ENCODE measurements at regions not wholly inside any gene's neighbourhood (a gene's known extent, or its start where the extent isn't known, plus 50 kb on each side); places are given as distances from the start of the nearest gene placed in this dataset.

DNA sequence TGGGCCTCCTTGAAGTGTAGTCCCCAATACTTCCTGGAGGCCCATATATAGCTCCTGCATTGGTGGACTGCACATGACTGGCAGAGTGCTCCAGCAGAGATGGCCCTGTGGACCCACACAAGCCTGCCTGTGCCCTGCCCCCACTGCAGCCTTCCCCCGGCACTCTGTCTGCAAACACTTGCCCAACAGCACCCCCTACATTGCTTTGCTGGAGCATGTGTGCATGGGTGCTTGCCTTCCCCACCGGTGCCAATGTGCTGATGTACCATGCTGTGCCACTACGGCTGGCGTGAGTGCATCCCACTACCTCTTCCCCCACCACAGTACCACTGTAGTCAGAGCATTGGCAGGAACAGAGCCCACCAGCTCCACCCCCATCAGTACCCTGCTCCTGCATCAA, 563.6 kb upstream of the CTNND2 start:
- no peak for DNase-seq

- no peak for DNase-seq
Observed at GRCh38 chr5:12460493-12461261, 556.4 kb upstream of the CTNND2 start.

DNA sequence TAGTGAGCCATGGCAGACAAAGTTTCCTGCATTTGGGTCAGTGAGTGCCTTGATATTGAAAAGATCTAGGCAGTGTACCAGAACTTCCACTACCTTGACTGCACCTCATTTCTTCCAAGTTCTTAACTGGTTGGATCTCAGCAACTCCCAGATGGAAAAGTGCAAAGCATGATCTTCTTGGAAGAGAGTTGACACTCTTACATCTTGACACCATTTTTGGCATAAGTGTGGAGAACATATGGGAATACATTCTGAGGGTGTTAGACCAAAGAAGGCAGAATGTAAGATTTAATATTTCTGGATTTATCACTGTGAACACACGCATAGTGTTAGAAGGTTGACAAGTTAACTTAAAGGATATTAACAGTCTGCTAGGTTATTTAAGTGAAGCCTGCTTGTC, 555.1 kb upstream of the CTNND2 start:
- DNase-seq, result no peak

DNA sequence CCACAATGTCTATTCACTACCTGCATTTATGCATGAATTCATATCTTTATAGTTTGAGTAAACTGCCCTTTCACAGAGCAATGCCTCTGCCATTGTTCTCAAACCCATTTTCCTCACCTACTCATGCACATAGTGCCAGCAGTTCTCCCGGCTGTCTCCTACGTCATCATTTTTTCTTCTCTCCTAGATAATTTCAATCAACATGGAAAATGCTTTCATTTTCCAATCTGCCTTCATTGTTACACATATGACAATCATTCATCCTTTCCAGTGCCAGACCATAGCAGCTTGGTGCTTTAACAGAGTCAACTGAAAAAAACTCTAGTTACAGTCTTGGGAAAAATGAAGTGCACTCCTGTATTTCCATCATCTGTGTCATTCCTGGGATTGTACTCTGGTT, 514.8 kb upstream of the CTNND2 start:
- DNase-seq, result no peak

DNA sequence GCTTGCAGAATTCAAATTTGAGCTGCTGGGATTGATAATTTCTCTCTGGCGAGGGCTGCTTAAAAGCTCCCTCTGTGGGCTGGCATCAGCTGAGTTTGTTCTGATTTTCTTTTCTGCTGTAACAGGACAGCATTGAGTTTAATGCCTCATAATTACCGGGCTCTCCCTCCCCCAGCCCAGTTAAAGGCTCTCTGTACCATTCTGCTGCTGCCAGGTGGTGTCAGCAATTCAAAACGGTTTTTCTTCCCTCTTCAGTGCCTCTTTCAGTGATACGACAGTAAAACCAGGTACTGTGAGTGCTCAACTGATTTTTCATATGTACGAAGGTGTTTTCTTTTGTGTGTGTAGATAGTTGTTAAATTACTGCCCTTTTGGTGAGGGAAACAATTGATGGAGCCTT, 509.3 kb upstream of the CTNND2 start:
- no peak for DNase-seq

- no peak for DNase-seq
Observed at GRCh38 chr5:12413075-12413474, 508.8 kb upstream of the CTNND2 start.

DNA sequence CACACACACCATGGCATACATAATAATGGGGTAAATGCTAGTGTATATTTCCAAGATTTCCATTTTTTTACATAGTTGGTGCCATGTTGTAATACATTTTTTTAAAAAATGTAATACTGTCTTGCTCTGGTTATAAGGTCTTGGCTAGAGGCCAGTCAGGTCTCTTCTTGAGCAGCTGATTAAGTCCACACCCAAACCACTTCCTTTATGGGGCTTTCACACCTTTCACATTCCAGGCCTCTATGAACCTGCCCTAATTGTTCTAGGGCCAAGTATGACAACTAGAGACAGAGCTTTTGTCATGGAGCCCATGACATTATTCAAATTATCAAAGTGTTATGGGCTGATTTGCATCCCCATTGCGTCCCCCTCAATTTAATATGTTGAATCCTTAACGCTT, 495.6 kb upstream of the CTNND2 start:
- no peak for DNase-seq

DNA sequence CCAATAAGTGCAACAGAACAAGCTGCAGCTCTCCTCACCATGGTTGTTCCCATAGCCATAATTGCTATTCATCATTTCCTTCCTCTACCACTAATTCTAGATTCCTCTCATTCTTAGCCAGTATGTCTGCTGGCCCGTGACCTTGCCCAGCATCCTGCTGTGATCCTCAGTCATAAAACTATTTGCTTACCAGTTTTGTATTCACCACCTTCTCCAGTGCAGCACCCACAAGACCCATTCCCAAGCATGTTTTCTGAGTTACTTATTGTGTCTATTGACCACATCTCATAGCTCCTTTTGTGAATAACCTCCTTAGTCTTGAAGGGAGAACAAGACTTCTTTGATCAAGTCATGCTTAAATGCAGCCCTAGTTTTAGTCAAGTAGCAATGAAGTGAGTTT, 488.0 kb upstream of the CTNND2 start:
- DNase-seq, result no peak

DNA sequence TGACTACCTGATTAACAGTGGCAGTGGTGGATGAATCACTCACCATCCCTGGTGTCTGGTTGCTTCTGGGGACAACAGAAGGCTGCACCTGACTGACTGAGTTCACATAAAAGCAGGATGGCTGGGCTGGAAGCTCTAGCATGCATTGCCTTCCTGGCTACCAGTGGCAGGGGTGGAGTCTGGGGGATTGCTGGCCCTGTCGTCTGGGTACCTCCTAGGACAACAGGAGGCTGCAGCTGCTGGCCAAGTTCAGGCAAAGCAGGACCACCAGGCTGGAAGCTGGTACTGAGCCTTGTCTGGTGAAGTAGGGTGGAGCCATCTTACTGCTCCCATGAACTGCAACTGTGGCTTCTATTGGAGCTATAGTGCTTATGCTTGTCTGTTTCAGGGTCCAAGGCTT, 480.8 kb upstream of the CTNND2 start:
- no peak for DNase-seq

GRCh38 chr5:12384005-12384404, 479.8 kb upstream of the CTNND2 start:
- no peak for DNase-seq

DNA sequence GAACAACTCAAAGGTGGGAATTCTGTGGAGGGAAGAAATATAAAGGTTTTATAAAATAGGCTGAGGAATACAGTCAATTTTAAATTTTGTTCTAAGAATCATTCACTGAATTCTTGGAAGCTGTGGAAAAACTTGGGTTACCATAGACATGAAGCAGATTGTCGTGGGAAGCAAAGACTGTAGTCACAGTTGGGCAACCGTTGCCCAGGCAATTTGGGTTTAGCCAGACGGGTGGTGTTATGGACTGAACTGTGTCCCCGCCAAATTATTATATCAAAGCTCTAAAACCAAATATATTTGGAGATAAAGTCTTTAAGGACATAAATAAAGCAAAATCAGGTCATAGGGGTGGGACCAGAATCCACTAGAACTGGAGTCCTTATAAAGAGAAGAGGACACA, 463.7 kb upstream of the CTNND2 start:
- DNase-seq, result no peak

- no peak for DNase-seq
Observed at GRCh38 chr5:12360218-12360617, 456.0 kb upstream of the CTNND2 start.

DNA sequence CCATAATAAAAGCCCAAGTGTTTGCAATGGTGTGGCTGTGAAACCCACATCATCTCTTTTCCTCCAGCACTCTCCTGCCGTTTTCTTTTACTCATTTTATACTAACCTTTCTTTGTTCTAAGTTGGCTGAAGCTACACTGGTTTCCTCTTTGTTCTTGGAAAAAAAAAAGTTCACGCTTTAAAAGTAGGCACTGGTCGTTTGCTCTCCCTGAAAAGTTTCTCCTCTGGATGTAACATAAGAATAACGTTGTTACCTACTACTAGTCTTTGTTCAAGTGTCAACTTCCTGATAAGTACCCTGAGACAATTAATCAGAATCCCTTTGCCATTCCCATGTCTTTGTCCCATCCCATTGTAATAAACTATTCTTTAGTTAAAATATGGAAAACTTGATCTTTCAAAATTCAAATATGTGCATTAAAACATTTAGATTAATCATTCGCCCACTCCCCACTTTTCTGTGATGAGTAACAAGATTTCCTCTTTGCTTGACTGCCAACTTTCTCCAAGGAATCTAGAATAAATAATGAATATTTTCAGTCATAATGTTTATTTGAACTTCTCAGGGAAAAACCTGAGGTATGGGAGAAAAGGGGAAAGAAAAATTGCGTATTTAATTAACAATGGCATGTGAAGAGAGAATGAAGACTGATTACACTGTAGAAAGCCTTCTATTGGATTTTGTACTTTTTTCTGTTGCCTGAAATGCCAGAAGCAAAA, 454.3 kb upstream of the CTNND2 start:
- DNase-seq, result no peak

DNA sequence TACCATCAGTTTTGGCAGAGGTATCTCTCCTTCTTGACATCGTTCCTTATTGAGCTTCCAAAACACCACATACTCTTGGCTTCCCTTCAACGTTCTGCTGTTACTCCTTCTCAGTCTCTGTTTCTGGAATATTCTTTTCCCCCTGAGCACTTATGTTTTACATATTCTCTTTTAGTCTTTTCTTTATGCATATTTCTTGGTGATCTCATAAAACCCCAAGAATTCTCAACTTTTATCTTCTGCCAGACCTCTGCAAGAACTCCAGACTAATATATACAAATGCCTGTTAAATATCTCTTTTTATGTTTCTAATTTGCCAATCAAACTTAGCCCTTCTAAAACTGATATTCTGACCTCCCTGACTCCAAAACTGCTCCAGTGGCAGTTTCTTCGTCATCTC, 453.4 kb upstream of the CTNND2 start:
- no peak for DNase-seq

DNA sequence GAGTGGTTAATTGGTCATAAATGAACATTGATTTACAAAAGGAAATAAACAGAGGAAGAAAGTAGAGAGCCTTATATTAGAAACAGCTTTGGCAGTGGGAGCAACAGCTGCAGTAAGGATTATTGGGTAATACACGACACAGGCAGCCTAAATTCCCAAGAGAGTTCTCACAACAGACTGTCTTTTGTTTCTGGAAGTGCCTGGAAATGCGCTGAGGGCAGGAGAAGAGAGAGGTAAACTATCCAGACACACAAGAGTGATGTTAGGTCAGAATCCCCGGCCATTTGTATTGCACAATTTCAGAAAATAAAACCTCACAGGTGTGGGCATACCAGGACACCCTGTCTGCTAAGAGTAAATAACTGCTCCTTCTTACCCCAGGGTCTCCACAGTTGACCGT, 450.4 kb upstream of the CTNND2 start:
- no peak for DNase-seq

GRCh38 chr5:12343558-12343957, 439.3 kb upstream of the CTNND2 start:
- DNase-seq, result no peak

DNA sequence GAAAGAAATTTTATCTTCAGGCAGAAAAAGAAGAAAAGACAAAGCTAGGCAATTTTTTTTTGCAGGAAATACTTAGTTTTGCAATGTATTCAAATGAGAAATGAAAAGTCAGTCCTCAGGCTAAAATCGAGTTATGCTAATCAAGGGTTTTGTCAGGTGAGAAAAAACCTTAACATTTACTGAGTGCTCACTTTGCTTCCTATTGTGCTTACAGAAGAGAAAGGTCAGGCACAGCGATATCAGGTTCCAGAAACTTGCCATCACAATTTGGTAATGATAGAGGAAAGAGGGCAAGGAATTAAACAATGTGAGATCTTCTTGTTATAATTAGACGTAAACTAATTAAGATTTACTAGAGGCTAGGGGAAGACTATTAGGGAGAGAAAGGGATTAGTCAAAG, 431.7 kb upstream of the CTNND2 start:
- no peak for DNase-seq

GRCh38 chr5:12332480-12332879, 428.2 kb upstream of the CTNND2 start:
- DNase-seq, result no peak

GRCh38 chr5:12330993-12331588, 426.8 kb upstream of the CTNND2 start:
- no peak for DNase-seq

- no peak for DNase-seq
Observed at GRCh38 chr5:12330381-12330780, 426.1 kb upstream of the CTNND2 start.

- no peak for DNase-seq
Observed at GRCh38 chr5:12323637-12324229, 419.5 kb upstream of the CTNND2 start.

DNA sequence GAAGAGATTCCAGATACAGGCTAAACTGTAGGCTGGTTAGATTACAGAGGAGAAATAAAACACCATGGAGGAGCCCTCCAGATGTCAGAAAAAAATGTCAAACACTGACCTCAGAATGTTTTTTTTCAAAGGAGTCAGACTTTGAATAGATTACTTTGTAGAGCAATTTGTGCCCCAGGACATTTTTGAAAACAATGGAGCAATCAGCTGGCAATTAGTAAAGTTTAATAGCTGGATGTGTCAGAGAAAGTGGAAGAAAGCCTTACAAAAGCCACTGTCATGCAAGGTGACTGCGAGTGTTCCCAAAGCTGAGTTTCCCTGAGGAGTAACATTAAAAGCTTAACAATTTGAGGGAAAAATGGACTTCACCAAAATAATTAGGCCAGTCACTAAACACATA, 417.8 kb upstream of the CTNND2 start:
- no peak for DNase-seq

- no peak for DNase-seq
Observed at GRCh38 chr5:12320331-12320730, 416.1 kb upstream of the CTNND2 start.

- DNase-seq, result no peak
Observed at GRCh38 chr5:12316812-12317211, 412.6 kb upstream of the CTNND2 start.

Measured in T1000 (cell line).